SH-SY5Y (cell line): ENCODE measurements at regions not wholly inside any gene's neighbourhood (a gene's known extent, or its start where the extent isn't known, plus 50 kb on each side); places are given as distances from the start of the nearest gene placed in this dataset.

Experiments
- GATA2 ChIP-seq: IDR thresholded peaks from 2 replicates; pipeline ENCODE4 v1.6.1; 2011; ENCODE audit warnings: mild to moderate bottlenecking, low read depth, low read length
- GATA3 ChIP-seq: IDR thresholded peaks from 2 replicates; pipeline ENCODE4 v1.6.1; 2011; ENCODE audit warnings: low read depth, mild to moderate bottlenecking, low read length, moderate library complexity

GRCh38 chr16:73399486-73399885 is 351.6 kb upstream of the ZFHX3 start:
- TF ChIP-seq GATA2 (no peak), GATA3 (no peak)
